ENCODE measurements at regions not wholly inside any gene's neighbourhood (a gene's known extent, or its start where the extent isn't known, plus 50 kb on each side); places are given as distances from the start of the nearest gene placed in this dataset.

DNA sequence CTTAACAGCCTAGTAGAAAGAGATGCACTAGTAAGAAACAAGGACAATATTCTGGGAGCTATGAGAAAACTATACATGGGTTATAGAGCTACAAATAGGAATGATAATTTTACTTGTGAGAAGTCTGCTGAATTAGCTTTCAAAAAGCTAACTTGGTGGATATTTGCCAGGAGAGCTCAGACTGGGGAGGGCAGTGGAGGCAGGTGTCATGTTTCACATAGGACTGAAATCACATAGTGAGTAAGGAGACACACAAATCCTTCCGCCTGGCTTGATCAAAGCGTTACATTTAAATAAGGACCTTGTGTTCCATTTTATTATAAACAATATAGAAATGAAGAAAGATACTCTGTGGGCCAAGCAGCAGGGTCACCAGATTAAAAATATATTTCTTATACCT lies 235.0 kb downstream of the ISL1 start:
- no peaks in the 10 kb centered on the region for H3K36me3 ChIP-seq (ENCODE audit: control insufficient read depth, insufficient read depth, low read length)
- no peak overlapping the region for H3K18ac ChIP-seq (ENCODE audit: low read depth, low read length)
- H3K9me1 ChIP-seq (ENCODE audit: insufficient read depth, low read length) = no peaks in the 10 kb centered on the region
- no peak overlapping the region for H4K91ac ChIP-seq (ENCODE audit: insufficient read depth, low read depth, low read length)
- no peak overlapping the region for H3K9ac ChIP-seq (ENCODE audit: low read depth, low read length)
- WGBS, 2 experiments (ENCODE audit: extremely low coverage in 2 of 2, insufficient read length in 1 of 2) = no CpG with 5 or more reads among the region's 2 CpGs
- H3K4ac ChIP-seq (ENCODE audit: low read depth, low read length) = no peak overlapping the region
- no peak overlapping the region for H2BK120ac ChIP-seq (ENCODE audit: low read depth, low read length)
- H4K5ac ChIP-seq (ENCODE audit: low read depth, low read length) = no peak overlapping the region
- BruUV-seq (replicated peaks) = no TSS peak
- no peak overlapping the region for H3K4me2 ChIP-seq (ENCODE audit: low read depth, low read length)
- H4K20me1 ChIP-seq (ENCODE audit: insufficient read depth, low read length) = no peaks in the 10 kb centered on the region
- H2BK15ac ChIP-seq (ENCODE audit: low read depth, low read length) = no peak overlapping the region
- H2AFZ ChIP-seq (replicated peaks; ENCODE audit: low read length, poor library complexity) = no peak overlapping the region
- no peaks in the 10 kb centered on the region; the same call in 1 of the 2 replicates for H3K9me3 ChIP-seq (ENCODE audit: control insufficient read depth, insufficient read depth, low read length)
- H3K4me3 ChIP-seq (ENCODE audit: insufficient read depth, low read depth, low read length) = no peak overlapping the region
- no peak overlapping the region for H3K27ac ChIP-seq (ENCODE audit: insufficient read depth, low read length)
- TF ChIP-seq BHLHE40 (IDR thresholded peaks at IDR 0.05; ENCODE audit: low read depth, low read length) (no peak), RFX5 (IDR thresholded peaks at IDR 0.05; ENCODE audit: low read depth, low read length) (no peak), RAD21 (IDR thresholded peaks at IDR 0.05; ENCODE audit: low read length) (no peak), CHD1 (IDR thresholded peaks at IDR 0.05; ENCODE audit: low read depth, low read length) (no peak), MAFK (IDR thresholded peaks at IDR 0.05; ENCODE audit: low read depth, low read length) (no peak), MAZ (IDR thresholded peaks at IDR 0.05; ENCODE audit: borderline replicate concordance, low read depth, low read length) (no peak), FOS (IDR thresholded peaks at IDR 0.05; ENCODE audit: low read depth, low read length) (no peak), NFE2L2 (IDR thresholded peaks at IDR 0.05; ENCODE audit: low read depth, low read length) (no peak), SMC3 (IDR thresholded peaks at IDR 0.05; ENCODE audit: low read depth, low read length) (no peak), CEBPB (IDR thresholded peaks at IDR 0.05; ENCODE audit: low read depth, low read length) (no peak), RCOR1 (IDR thresholded peaks at IDR 0.05; ENCODE audit: insufficient replicate concordance, low read length) (no peak)
- TF ChIP-seq, protein P1, sequence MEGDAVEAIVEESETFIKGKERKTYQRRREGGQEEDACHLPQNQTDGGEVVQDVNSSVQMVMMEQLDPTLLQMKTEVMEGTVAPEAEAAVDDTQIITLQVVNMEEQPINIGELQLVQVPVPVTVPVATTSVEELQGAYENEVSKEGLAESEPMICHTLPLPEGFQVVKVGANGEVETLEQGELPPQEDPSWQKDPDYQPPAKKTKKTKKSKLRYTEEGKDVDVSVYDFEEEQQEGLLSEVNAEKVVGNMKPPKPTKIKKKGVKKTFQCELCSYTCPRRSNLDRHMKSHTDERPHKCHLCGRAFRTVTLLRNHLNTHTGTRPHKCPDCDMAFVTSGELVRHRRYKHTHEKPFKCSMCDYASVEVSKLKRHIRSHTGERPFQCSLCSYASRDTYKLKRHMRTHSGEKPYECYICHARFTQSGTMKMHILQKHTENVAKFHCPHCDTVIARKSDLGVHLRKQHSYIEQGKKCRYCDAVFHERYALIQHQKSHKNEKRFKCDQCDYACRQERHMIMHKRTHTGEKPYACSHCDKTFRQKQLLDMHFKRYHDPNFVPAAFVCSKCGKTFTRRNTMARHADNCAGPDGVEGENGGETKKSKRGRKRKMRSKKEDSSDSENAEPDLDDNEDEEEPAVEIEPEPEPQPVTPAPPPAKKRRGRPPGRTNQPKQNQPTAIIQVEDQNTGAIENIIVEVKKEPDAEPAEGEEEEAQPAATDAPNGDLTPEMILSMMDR (conservative IDR thresholded peaks at IDR 0.05; ENCODE audit: low read depth, low read length) = no peak
- TF ChIP-seq, protein P2, sequence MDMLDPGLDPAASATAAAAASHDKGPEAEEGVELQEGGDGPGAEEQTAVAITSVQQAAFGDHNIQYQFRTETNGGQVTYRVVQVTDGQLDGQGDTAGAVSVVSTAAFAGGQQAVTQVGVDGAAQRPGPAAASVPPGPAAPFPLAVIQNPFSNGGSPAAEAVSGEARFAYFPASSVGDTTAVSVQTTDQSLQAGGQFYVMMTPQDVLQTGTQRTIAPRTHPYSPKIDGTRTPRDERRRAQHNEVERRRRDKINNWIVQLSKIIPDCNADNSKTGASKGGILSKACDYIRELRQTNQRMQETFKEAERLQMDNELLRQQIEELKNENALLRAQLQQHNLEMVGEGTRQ (IDR thresholded peaks at IDR 0.05; ENCODE audit: low read depth, low read length) = no peak
- TF ChIP-seq, protein P3, sequence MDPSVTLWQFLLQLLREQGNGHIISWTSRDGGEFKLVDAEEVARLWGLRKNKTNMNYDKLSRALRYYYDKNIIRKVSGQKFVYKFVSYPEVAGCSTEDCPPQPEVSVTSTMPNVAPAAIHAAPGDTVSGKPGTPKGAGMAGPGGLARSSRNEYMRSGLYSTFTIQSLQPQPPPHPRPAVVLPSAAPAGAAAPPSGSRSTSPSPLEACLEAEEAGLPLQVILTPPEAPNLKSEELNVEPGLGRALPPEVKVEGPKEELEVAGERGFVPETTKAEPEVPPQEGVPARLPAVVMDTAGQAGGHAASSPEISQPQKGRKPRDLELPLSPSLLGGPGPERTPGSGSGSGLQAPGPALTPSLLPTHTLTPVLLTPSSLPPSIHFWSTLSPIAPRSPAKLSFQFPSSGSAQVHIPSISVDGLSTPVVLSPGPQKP (IDR thresholded peaks at IDR 0.05; ENCODE audit: borderline replicate concordance, low read depth, low read length) = no peak
- no peak overlapping the region for H2BK20ac ChIP-seq (ENCODE audit: low read depth, low read length)
- dilution Hi-C loops (cut with HindIII; ENCODE audit: low sequenced_read_pairs, unreplicated experiment) = no loop called here
- no peaks in the 10 kb centered on the region for H3K79me1 ChIP-seq (ENCODE audit: low read depth in 1 of 2, low read length in 2 of 2)
- no peak overlapping the region for H2AK5ac ChIP-seq (ENCODE audit: low read depth, low read length)
- no peak for DNase-seq
- in situ Hi-C loops (cut with MboI; ENCODE audit: low sequenced_read_pairs) = no loop called here
- H4K8ac ChIP-seq (ENCODE audit: low read depth in 2 of 2, low read length in 2 of 2) = no peak overlapping the region
- CTCF ChIA-PET = no interaction called here
- H2AK9ac ChIP-seq (replicated peaks; ENCODE audit: low read depth, low read length, poor library complexity) = no peak overlapping the region
- no peaks in the 10 kb centered on the region for H3K4me1 ChIP-seq (ENCODE audit: control insufficient read depth, insufficient read depth, low read length)
- H3K27me3 ChIP-seq (ENCODE audit: control insufficient read depth, insufficient read depth, low read length) = no peaks in the 10 kb centered on the region
- no peak overlapping the region for H3K23ac ChIP-seq (ENCODE audit: low read depth, low read length)
- H3K14ac ChIP-seq (replicated peaks; ENCODE audit: low read depth, low read length) = no peak overlapping the region
- no peak overlapping the region for H3K56ac ChIP-seq (ENCODE audit: extremely low read depth, insufficient read depth, low read length)
- ATAC-seq (ENCODE audit: low read depth) = no peak
- POLR2A ChIA-PET (ENCODE audit: unreplicated experiment) = no interaction called here
- H2BK5ac ChIP-seq (ENCODE audit: low read depth, low read length, poor library complexity, severe bottlenecking) = no peak overlapping the region
- intact Hi-C loops (cut with micrococcal nuclease) = no loop called here
